ENCODE measurements at regions not wholly inside any gene's neighbourhood (a gene's known extent, or its start where the extent isn't known, plus 50 kb on each side); places are given as distances from the start of the nearest gene placed in this dataset.

DNA sequence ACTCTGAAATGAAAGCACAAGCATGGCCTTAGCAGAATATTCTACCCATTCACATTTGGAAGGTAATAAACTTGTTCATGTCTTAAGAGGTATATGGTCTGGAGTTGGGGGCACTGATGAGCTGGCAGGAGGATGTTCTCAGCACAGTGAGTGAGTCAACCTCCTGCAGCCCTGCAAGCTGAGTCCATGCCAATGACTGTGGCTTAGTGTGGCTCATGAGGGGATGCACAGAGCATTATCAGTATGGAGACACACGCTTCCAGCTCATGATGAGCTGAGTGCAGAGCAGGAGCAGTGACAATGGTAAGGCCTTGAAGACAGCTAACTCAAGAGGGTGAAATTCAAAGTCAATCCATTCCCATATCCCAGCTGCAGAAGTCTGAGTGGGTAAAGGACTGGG is 102.3 kb downstream of the TNFSF18 start:
- Histone ChIP-seq H3K27me3 (ENCODE audit: control insufficient read depth, insufficient read depth, low read length) (no peaks in the 10 kb centered on the region), H3K9me3 (ENCODE audit: control insufficient read depth, low read depth, low read length) (no peaks in the 10 kb centered on the region), H3K36me3 (ENCODE audit: control insufficient read depth, insufficient read depth, low read length) (no peaks in the 10 kb centered on the region), H3K27ac (ENCODE audit: low read length) (no peak overlapping the region), H3K4me3 (ENCODE audit: low read length) (no peak overlapping the region), H3K4me1 (ENCODE audit: control insufficient read depth, insufficient read depth, low read length) (no peaks in the 10 kb centered on the region)
- WGBS (ENCODE audit: insufficient coverage, low lambda C conversion rate): no CpG with 5 or more reads among the region's 1 CpG
- DNase-seq: no peak

GRCh38 chr1:172949096-172949495 is 101.6 kb downstream of the TNFSF18 start:
- H3K36me3 ChIP-seq (ENCODE audit: control insufficient read depth, insufficient read depth, low read length): no peaks in the 10 kb centered on the region
- H3K27ac ChIP-seq (ENCODE audit: low read length): no peak overlapping the region
- WGBS (ENCODE audit: insufficient coverage, low lambda C conversion rate): 100% methylated on average over 1 of the region's 4 CpGs
- no peaks in the 10 kb centered on the region for H3K27me3 ChIP-seq (ENCODE audit: control insufficient read depth, insufficient read depth, low read length)
- H3K4me3 ChIP-seq (ENCODE audit: low read length): no peak overlapping the region
- H3K4me1 ChIP-seq (ENCODE audit: control insufficient read depth, insufficient read depth, low read length): no peaks in the 10 kb centered on the region
- no peak for DNase-seq
- no peaks in the 10 kb centered on the region for H3K9me3 ChIP-seq (ENCODE audit: control insufficient read depth, low read depth, low read length)

GRCh38 chr1:172950528-172950927 is 100.2 kb downstream of the TNFSF18 start:
- H3K9me3 ChIP-seq (ENCODE audit: control insufficient read depth, low read depth, low read length): no peaks in the 10 kb centered on the region
- no peak overlapping the region for H3K4me3 ChIP-seq (ENCODE audit: low read length)
- DNase-seq: no peak
- H3K36me3 ChIP-seq (ENCODE audit: control insufficient read depth, insufficient read depth, low read length): no peaks in the 10 kb centered on the region
- H3K4me1 ChIP-seq (ENCODE audit: control insufficient read depth, insufficient read depth, low read length): no peaks in the 10 kb centered on the region
- no CpG with 5 or more reads among the region's 2 CpGs for WGBS (ENCODE audit: insufficient coverage, low lambda C conversion rate)
- H3K27ac ChIP-seq (ENCODE audit: low read length): no peak overlapping the region
- H3K27me3 ChIP-seq (ENCODE audit: control insufficient read depth, insufficient read depth, low read length): no peaks in the 10 kb centered on the region

DNA sequence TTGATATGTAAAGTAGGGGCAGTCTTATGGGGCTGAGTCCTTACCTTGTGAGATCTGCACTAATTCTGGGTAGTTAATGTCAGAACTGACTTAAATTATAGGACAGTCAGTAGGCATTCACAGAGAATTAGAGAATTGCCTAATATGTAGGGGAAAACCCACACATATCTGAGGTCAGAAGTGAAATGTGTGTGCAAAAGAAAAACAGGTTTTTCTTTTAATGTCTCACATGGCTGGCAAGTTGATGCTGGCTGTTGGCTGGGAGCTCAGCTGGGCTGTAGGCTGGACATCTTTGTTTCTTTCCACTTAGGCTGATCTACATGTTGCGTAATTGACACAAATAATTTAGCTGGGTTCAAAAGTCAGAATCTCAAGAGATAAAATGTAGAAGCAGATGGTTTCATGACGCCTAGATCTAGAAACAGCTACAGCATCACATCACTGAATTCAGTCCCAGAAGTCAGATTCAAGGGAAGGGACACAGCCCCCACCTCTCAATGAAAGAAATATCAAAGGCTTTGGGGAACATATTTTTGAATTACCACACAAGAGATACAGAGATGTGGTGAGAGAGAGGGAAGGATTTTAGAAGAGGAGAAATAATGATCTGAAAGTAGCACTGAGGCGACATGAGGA is 98.9 kb downstream of the TNFSF18 start:
- no peaks in the 10 kb centered on the region for H3K27me3 ChIP-seq (ENCODE audit: control insufficient read depth, insufficient read depth, low read length)
- no peaks in the 10 kb centered on the region for H3K36me3 ChIP-seq (ENCODE audit: control insufficient read depth, insufficient read depth, low read length)
- H3K27ac ChIP-seq (ENCODE audit: low read length): no peak overlapping the region
- no peak for DNase-seq
- H3K9me3 ChIP-seq (ENCODE audit: control insufficient read depth, low read depth, low read length): no peaks in the 10 kb centered on the region
- no peak overlapping the region for H3K4me3 ChIP-seq (ENCODE audit: low read length)
- H3K4me1 ChIP-seq (ENCODE audit: control insufficient read depth, insufficient read depth, low read length): no peaks in the 10 kb centered on the region
- 50% methylated on average over 2 of the region's 3 CpGs for WGBS (ENCODE audit: insufficient coverage, low lambda C conversion rate)

DNA sequence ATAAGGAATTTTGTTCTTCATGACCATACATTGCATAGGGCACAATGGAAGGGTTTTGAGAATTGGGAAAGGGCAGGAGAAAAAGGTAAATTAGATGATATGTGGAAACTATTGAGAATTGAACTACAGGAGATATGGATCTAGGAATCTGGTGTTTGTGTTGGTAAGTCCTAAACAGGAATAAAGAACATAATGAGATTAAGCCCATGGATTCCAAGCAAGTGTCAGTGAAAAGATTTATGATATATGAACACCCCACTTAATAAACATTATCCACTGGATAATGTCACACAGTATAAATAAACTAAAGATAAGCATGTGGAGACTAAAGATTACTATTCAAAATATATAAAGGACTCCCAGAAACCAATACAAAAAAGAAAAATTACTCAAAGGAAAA is 98.2 kb downstream of the TNFSF18 start:
- Histone ChIP-seq H3K27ac (ENCODE audit: low read length) (no peak overlapping the region), H3K4me1 (ENCODE audit: control insufficient read depth, insufficient read depth, low read length) (no peaks in the 10 kb centered on the region), H3K27me3 (ENCODE audit: control insufficient read depth, insufficient read depth, low read length) (no peaks in the 10 kb centered on the region), H3K4me3 (ENCODE audit: low read length) (no peak overlapping the region), H3K9me3 (ENCODE audit: control insufficient read depth, low read depth, low read length) (no peaks in the 10 kb centered on the region), H3K36me3 (ENCODE audit: control insufficient read depth, insufficient read depth, low read length) (no peaks in the 10 kb centered on the region)
- DNase-seq: no peak

DNA sequence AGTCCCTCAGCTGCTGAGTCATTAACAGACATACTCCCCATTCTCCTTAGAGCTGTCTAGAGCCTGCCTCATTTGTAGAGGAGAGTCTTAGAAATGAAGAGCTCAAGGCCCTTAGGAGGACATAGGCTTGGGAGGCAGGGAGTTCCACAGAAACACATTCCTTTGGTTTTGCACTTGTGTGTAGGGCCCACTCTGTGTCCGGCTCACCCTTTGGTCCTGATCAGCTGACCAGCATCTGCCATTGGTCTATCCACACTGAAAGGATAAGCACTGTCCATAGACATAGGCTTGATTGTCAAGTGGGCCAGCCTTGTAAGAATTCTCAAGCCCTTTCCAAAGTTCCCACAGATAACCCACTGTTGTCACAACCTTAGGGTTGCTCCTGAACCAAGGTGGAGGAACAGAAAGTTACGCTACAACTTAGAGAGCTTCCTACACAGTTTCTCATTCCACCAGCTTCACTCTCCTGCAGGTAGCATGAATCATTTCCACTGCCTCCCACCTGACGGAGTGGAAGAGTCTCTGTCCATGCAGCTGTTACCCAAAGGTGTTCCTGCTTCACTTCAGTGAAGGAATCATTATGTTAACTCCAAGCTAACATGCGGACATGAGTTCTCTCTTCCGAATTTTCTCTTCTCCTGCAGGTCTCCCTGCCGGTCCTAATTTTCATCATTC is 96.1 kb downstream of the TNFSF18 start:
- no peak overlapping the region for H3K4me3 ChIP-seq (ENCODE audit: low read length)
- WGBS (ENCODE audit: insufficient coverage, low lambda C conversion rate): 100% methylated on average over 4 of the region's 6 CpGs
- H3K4me1 ChIP-seq (ENCODE audit: control insufficient read depth, insufficient read depth, low read length): peaks cover 5% of the 10 kb centered on the region
- no peaks in the 10 kb centered on the region for H3K27me3 ChIP-seq (ENCODE audit: control insufficient read depth, insufficient read depth, low read length)
- no peaks in the 10 kb centered on the region for H3K36me3 ChIP-seq (ENCODE audit: control insufficient read depth, insufficient read depth, low read length)
- H3K9me3 ChIP-seq (ENCODE audit: control insufficient read depth, low read depth, low read length): no peaks in the 10 kb centered on the region
- no peak for DNase-seq
- H3K27ac ChIP-seq (ENCODE audit: low read length): no peak overlapping the region

DNA sequence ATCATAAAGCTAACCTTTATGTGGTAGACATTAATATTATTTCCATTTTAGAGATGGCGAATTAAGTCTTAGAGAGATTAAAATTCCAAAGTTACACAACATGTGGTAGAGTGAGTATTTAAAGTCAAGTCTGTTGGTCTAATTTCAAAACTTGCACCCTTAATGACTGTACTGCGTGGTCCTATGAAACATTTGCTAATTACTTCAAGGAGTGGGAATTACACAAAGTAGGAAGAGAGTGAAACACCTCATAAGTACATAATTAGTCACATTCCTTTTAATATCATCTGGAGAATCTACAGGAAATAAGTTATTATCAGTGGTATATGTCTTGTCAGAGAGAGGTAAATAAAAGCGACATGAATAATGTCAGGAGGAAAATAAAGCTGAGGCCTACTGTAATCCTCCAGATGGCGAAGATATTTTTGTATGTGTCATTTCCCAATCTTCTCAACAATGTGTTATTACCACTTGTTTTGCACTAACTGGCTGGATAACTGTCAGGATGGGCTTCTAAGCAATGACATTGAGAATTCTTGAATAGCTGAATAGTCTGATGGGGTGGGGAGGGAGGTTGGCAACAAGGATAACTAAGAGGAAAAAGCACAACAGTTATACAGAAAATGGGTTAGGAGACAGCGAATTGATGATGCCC is 95.5 kb downstream of the TNFSF18 start:
- Histone ChIP-seq H3K27me3 (ENCODE audit: control insufficient read depth, insufficient read depth, low read length) (no peaks in the 10 kb centered on the region), H3K27ac (ENCODE audit: low read length) (no peak overlapping the region), H3K4me3 (ENCODE audit: low read length) (no peak overlapping the region), H3K4me1 (ENCODE audit: control insufficient read depth, insufficient read depth, low read length) (peaks cover 5% of the 10 kb centered on the region), H3K36me3 (ENCODE audit: control insufficient read depth, insufficient read depth, low read length) (no peaks in the 10 kb centered on the region), H3K9me3 (ENCODE audit: control insufficient read depth, low read depth, low read length) (no peaks in the 10 kb centered on the region)
- WGBS (ENCODE audit: insufficient coverage, low lambda C conversion rate): 100% methylated on average over 4 of the region's 5 CpGs
- no peak for DNase-seq

GRCh38 chr1:172956871-172957270 is 93.9 kb downstream of the TNFSF18 start:
- DNase-seq: no peak
- Histone ChIP-seq H3K36me3 (ENCODE audit: control insufficient read depth, insufficient read depth, low read length) (no peaks in the 10 kb centered on the region), H3K27ac (ENCODE audit: low read length) (no peak overlapping the region), H3K27me3 (ENCODE audit: control insufficient read depth, insufficient read depth, low read length) (no peaks in the 10 kb centered on the region), H3K4me1 (ENCODE audit: control insufficient read depth, insufficient read depth, low read length) (peaks cover 5% of the 10 kb centered on the region), H3K4me3 (ENCODE audit: low read length) (no peak overlapping the region), H3K9me3 (ENCODE audit: control insufficient read depth, low read depth, low read length) (no peaks in the 10 kb centered on the region)
- WGBS (ENCODE audit: insufficient coverage, low lambda C conversion rate): no CpG with 5 or more reads among the region's 1 CpG

DNA sequence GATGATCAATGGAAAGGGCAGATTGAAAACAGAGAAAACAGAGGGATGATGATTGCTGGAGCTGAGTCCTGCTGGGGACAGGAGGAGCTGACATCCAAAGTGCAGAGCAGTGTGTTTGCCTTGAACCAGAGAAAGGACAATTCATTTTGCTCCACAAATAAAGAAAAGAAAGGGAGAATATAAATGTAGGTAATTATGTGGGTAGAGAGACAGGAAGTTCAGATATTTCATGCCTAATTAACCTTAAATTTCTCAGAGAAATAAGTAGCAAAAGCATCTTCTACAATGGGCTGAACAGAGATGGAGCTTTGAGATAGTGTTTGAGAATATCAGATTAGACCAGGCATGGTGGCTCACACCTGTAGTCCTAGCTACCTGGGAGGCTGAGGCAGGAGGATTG is 93.2 kb downstream of the TNFSF18 start:
- Histone ChIP-seq H3K27me3 (ENCODE audit: control insufficient read depth, insufficient read depth, low read length) (no peaks in the 10 kb centered on the region), H3K27ac (ENCODE audit: low read length) (no peak overlapping the region), H3K9me3 (ENCODE audit: control insufficient read depth, low read depth, low read length) (no peaks in the 10 kb centered on the region), H3K4me3 (ENCODE audit: low read length) (no peak overlapping the region), H3K36me3 (ENCODE audit: control insufficient read depth, insufficient read depth, low read length) (no peaks in the 10 kb centered on the region), H3K4me1 (ENCODE audit: control insufficient read depth, insufficient read depth, low read length) (peaks cover 5% of the 10 kb centered on the region)
- no peak for DNase-seq

GRCh38 chr1:172959571-172959970 is 91.2 kb downstream of the TNFSF18 start:
- no CpG with 5 or more reads among the region's 2 CpGs for WGBS (ENCODE audit: insufficient coverage, low lambda C conversion rate)
- no peaks in the 10 kb centered on the region for H3K27me3 ChIP-seq (ENCODE audit: control insufficient read depth, insufficient read depth, low read length)
- peaks cover 5% of the 10 kb centered on the region for H3K4me1 ChIP-seq (ENCODE audit: control insufficient read depth, insufficient read depth, low read length)
- no peak overlapping the region for H3K27ac ChIP-seq (ENCODE audit: low read length)
- no peak overlapping the region for H3K4me3 ChIP-seq (ENCODE audit: low read length)
- no peaks in the 10 kb centered on the region for H3K9me3 ChIP-seq (ENCODE audit: control insufficient read depth, low read depth, low read length)
- no peaks in the 10 kb centered on the region for H3K36me3 ChIP-seq (ENCODE audit: control insufficient read depth, insufficient read depth, low read length)
- peak; percentile 40 to 82 for DNase-seq

DNA sequence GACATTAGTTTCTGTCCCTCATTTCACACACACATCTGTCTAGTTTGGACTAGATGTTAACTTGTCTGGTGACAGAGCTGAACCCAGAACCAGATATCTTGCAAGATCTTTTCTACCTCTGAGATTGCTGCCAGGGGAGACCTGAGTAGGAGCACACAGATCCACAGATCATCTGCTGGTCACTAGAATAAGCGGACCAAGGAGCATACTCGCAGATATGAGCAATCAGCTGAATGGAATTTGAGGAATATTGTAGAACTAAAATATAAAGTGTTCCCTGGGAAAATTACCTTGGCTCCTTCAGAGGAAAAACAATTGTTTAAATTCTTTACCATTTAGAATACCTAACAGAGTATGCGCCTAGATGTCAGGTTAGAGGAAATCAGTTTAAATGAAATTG is 90.7 kb downstream of the TNFSF18 start:
- Histone ChIP-seq H3K27me3 (ENCODE audit: control insufficient read depth, insufficient read depth, low read length) (no peaks in the 10 kb centered on the region), H3K9me3 (ENCODE audit: control insufficient read depth, low read depth, low read length) (no peaks in the 10 kb centered on the region), H3K36me3 (ENCODE audit: control insufficient read depth, insufficient read depth, low read length) (no peaks in the 10 kb centered on the region), H3K27ac (ENCODE audit: low read length) (no peak overlapping the region), H3K4me3 (ENCODE audit: low read length) (no peak overlapping the region), H3K4me1 (ENCODE audit: control insufficient read depth, insufficient read depth, low read length) (peaks cover 5% of the 10 kb centered on the region)
- no CpG with 5 or more reads among the region's 3 CpGs for WGBS (ENCODE audit: insufficient coverage, low lambda C conversion rate)
- no peak for DNase-seq

All from large intestine (tissue), 3 donors.